GM18499 (cell line): ENCODE measurements at regions not wholly inside any gene's neighbourhood (a gene's known extent, or its start where the extent isn't known, plus 50 kb on each side); places are given as distances from the start of the nearest gene placed in this dataset.
"Not testable (repeated sequence)": the region's sequence is repeated elsewhere in the genome, so short reads cannot be mapped to it uniquely, and the experiment has no call there.

Experiments used
- ATAC-seq: cut with Tn5 transposase; IDR thresholded peaks from one replicate; pipeline ENCODE4 v1.9.1; 2021; ENCODE audit warnings: moderate number of reproducible peaks; ENCODE audit not compliant: insufficient read depth, unreplicated experiment

GRCh38 chr11:129503646-129504045, 128.0 kb downstream of the BARX2 start:
- no peak for ATAC-seq

GRCh38 chr11:129505266-129505665, 129.6 kb downstream of the BARX2 start:
- no peak for ATAC-seq

- ATAC-seq: no peak
Measured at GRCh38 chr11:129508163-129508562, 132.5 kb downstream of the BARX2 start.

GRCh38 chr11:129528296-129528695, 152.6 kb downstream of the BARX2 start:
- no peak for ATAC-seq

- ATAC-seq: no peak
Measured at GRCh38 chr11:129530154-129530895, 154.7 kb downstream of the BARX2 start.

- ATAC-seq: no peak
Measured at GRCh38 chr11:129533395-129533794, 157.7 kb downstream of the BARX2 start.

GRCh38 chr11:129536338-129536737, 160.7 kb downstream of the BARX2 start:
- ATAC-seq: no peak

GRCh38 chr11:129538323-129538722, 162.7 kb downstream of the BARX2 start:
- no peak for ATAC-seq

- ATAC-seq: no peak
Measured at GRCh38 chr11:129543515-129544290, 168.1 kb downstream of the BARX2 start.

- ATAC-seq: no peak
Measured at GRCh38 chr11:129544691-129545090, 169.0 kb downstream of the BARX2 start.

GRCh38 chr11:129546266-129546665, 170.6 kb downstream of the BARX2 start:
- no peak for ATAC-seq

GRCh38 chr11:129557421-129557820, 181.8 kb downstream of the BARX2 start:
- ATAC-seq: no peak

- no peak for ATAC-seq
Measured at GRCh38 chr11:129569007-129569406, 193.4 kb downstream of the BARX2 start.

GRCh38 chr11:129572667-129573066, 197.0 kb downstream of the BARX2 start:
- ATAC-seq: not testable (repeated sequence)

GRCh38 chr11:129573161-129573560, 197.5 kb downstream of the BARX2 start:
- no peak for ATAC-seq

GRCh38 chr11:129574431-129574830, 198.8 kb downstream of the BARX2 start:
- ATAC-seq: no peak

GRCh38 chr11:129576652-129577051, 201.0 kb downstream of the BARX2 start:
- no peak for ATAC-seq

- no peak for ATAC-seq
Measured at GRCh38 chr11:129578006-129578405, 202.4 kb downstream of the BARX2 start.

GRCh38 chr11:129580278-129580677, 204.6 kb downstream of the BARX2 start:
- no peak for ATAC-seq

- ATAC-seq: no peak
Measured at GRCh38 chr11:129584316-129584715, 208.7 kb downstream of the BARX2 start.

GRCh38 chr11:129589190-129589860, 213.7 kb downstream of the BARX2 start:
- ATAC-seq: no peak
